Right lobe of liver (tissue), 6 donors: ENCODE measurements at regions not wholly inside any gene's neighbourhood (a gene's known extent, or its start where the extent isn't known, plus 50 kb on each side); places are given as distances from the start of the nearest gene placed in this dataset.

Experiments
- ATAC-seq, 4 donors: fragments of 200-7000 bp; cut with Tn5 transposase; one replicate each; pipeline ENCODE4 v1.9.1; 2020; ENCODE audit warnings: mild to moderate bottlenecking in 4 of 4, moderate library complexity in 4 of 4
- DNase-seq, 3 donors: peaks; one replicate each; pipeline ENCODE4 v3.0.0-alpha.2; 2020
- H3K27ac ChIP-seq, 3 donors: fragments of 200-600 bp; one replicate each; pipeline ENCODE4 v1.8.0; 2022
- H3K27me3 ChIP-seq, 2 donors: fragments of 200-600 bp; one replicate each; pipeline ENCODE4 v1.8.0; 2022
- H3K36me3 ChIP-seq, 4 donors: fragments of 200-600 bp; sonication (generic) in 1 of 4; one replicate each; pipeline versions ENCODE4 v1.5.1 to v1.8.0; 2017 to 2022; ENCODE audit warnings: control low read depth in 1 of 4
- H3K4me1 ChIP-seq, 4 donors: fragments of 200-600 bp; sonication (generic) in 1 of 4; one replicate each; pipeline versions ENCODE4 v1.5.1 to v1.8.0; 2017 to 2022; ENCODE audit warnings: control low read depth in 1 of 4
- H3K4me3 ChIP-seq, 3 donors: fragments of 200-600 bp; one replicate each; pipeline ENCODE4 v1.8.0; 2022
- H3K9me3 ChIP-seq, 4 donors: fragments of 200-600 bp; sonication (generic) in 1 of 4; one replicate each; pipeline versions ENCODE4 v1.5.1 to v1.8.0; 2017 to 2022; ENCODE audit warnings: control low read depth in 1 of 4
- CTCF ChIP-seq, 4 donors: fragments of 200-600 bp in 3 of 4; fragments of 450-650 bp in 1 of 4; IDR thresholded peaks; one replicate each; pipeline versions ENCODE4 v1.5.1 to v1.8.0; 2016 to 2022; ENCODE audit warnings: antibody characterized with exemption in 4 of 4, mild to moderate bottlenecking in 2 of 4
- POLR2A ChIP-seq: fragments of 450-650 bp; IDR thresholded peaks from one replicate; pipeline ENCODE4 v1.6.1; 2017; ENCODE audit warnings: antibody characterized with exemption, mild to moderate bottlenecking
- WGBS: methylation state at CpG from one replicate; pipeline ENCODE4 v1.1.6; 2018; ENCODE audit warnings: low coverage, low lambda C conversion rate; ENCODE audit not compliant: insufficient coverage; ENCODE audit errors: missing lambda C conversion rate; 5-methylcytosine and 5-hydroxymethylcytosine counted together
- intact Hi-C, 2 donors: fragments of 100-400 bp; cut with DNase I; formaldehyde crosslinking; loops; one replicate each; pipeline versions ENCODE4 v1.11.2 to v1.14.1; 2022
- donor health status: DM: no; HTN: yes; CAD: no.
- donor health status: DM: no; HTN: no; CAD: no.
- donor health status: DM: no; HTN: no; CAD: no.
- donor health status: DM: no; HTN: yes; CAD: no.
- donor health status: DM: no; HTN: yes; CAD: no.

- Histone ChIP-seq H3K4me3 (no peak overlapping the region), H3K9me3 (no peaks in the 10 kb centered on the region), H3K36me3 (no peaks in the 10 kb centered on the region), H3K27ac (no peak overlapping the region), H3K4me1 (no peaks in the 10 kb centered on the region), H3K27me3 (no peaks in the 10 kb centered on the region)
- 53% methylated on average over 6 of the region's 6 CpGs for WGBS
- DNase-seq (no peak), ATAC-seq (no peak)
- intact Hi-C loops = no loop called here
- TF ChIP-seq POLR2A (no peak), CTCF (IDR thresholded peaks at IDR 0.05) (no peak)
Observed at GRCh38 chr1:218948446-218948845, 225.2 kb upstream of the LYPLAL1 start.

DNA sequence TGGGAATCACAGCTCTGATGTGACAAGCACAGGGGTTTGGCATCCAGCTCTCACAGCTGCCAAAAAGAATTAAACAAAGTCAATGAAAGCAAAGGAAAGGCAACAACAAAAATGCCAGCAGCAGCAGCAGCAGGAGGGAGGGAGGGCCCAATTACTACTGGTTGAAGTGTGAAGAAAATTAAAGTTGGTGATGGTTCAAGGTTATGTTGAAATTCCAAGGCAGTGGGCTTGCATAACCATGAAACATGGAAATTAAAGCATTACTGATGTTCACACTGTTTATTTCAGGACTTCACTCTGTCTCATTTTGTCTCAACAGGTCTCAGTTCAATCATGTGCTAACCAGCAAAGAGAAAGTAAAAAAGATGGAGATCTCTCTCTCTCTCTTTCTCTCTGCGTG is 220.3 kb upstream of the LYPLAL1 start:
- intact Hi-C loops = no loop called here
- H3K4me1 ChIP-seq = no peaks in the 10 kb centered on the region

GRCh38 chr1:218957971-218958370 is 215.7 kb upstream of the LYPLAL1 start:
- no peak overlapping the region for H3K4me3 ChIP-seq
- ATAC-seq = no peak
- H3K36me3 ChIP-seq = no peaks in the 10 kb centered on the region
- intact Hi-C loops = no loop called here
- no peaks in the 10 kb centered on the region for H3K4me1 ChIP-seq
- H3K27ac ChIP-seq = no peak overlapping the region
- TF ChIP-seq CTCF (IDR thresholded peaks at IDR 0.05) = no peak
- TF ChIP-seq POLR2A = no peak
- H3K9me3 ChIP-seq = no peaks in the 10 kb centered on the region
- H3K27me3 ChIP-seq = no peaks in the 10 kb centered on the region
- 28% methylated on average over 2 of the region's 2 CpGs for WGBS
- DNase-seq = no peak

More for the DNA sequence above, 220.3 kb upstream of the LYPLAL1 start:
- DNase-seq (no peak), ATAC-seq (no peak)
- WGBS = 69% methylated on average over 1 of the region's 1 CpG
- no peaks in the 10 kb centered on the region for H3K9me3 ChIP-seq
- TF ChIP-seq POLR2A (no peak), CTCF (IDR thresholded peaks at IDR 0.05) (no peak)
- H3K27ac ChIP-seq = no peak overlapping the region
- no peaks in the 10 kb centered on the region for H3K27me3 ChIP-seq
- H3K4me3 ChIP-seq = no peak overlapping the region
- no peaks in the 10 kb centered on the region for H3K36me3 ChIP-seq

DNA sequence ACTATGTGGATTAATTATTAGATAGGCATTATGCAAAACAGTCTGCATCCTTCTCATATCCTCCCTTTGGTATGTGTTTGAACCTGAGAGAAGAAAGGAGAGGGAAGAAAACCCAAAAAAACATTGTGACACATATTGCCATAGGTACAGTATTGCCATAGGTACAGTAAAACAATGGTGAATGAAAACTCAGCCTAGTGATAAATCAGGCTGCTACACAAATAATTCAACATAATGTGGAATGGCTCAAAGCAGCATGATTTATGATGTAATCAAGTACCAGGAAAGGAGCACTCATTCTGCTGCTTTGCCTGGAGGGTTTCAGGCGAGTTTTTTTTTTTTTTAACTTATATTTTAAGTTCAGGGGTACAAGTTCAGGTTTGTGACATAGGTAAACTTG is 213.9 kb upstream of the LYPLAL1 start:
- DNase-seq = no peak
- WGBS = 55% methylated on average over 1 of the region's 1 CpG
- no peak for ATAC-seq
- Histone ChIP-seq H3K4me3 (no peak overlapping the region), H3K4me1 (no peaks in the 10 kb centered on the region), H3K27me3 (no peaks in the 10 kb centered on the region), H3K36me3 (no peaks in the 10 kb centered on the region), H3K27ac (no peak overlapping the region), H3K9me3 (no peaks in the 10 kb centered on the region)
- TF ChIP-seq CTCF (IDR thresholded peaks at IDR 0.05) (no peak), POLR2A (no peak)
- intact Hi-C loops = no loop called here
